OCI-LY1 (cell line): ENCODE measurements at regions not wholly inside any gene's neighbourhood (a gene's known extent, or its start where the extent isn't known, plus 50 kb on each side); places are given as distances from the start of the nearest gene placed in this dataset.

Experiments
- H2AFZ ChIP-seq: fragments of 200-600 bp; sonication (generic), shearing (Covaris generic); 2 replicates; pipeline ENCODE4 v1.6.0; 2014; ENCODE audit warnings: antibody characterized with exemption, mild to moderate bottlenecking, low read length
- H3F3A ChIP-seq: fragments of 200-600 bp; sonication (generic), shearing (Covaris generic); 2 replicates; pipeline ENCODE4 v1.6.0; 2014; ENCODE audit warnings: mild to moderate bottlenecking, antibody characterized with exemption, low read length, moderate library complexity; ENCODE audit not compliant: insufficient read depth
- H3K27ac ChIP-seq: fragments of 200-600 bp; sonication (generic); 2 replicates; pipeline ENCODE4 v1.5.1; 2014; ENCODE audit warnings: low read length, mixed run types, mild to moderate bottlenecking, low read depth; ENCODE audit not compliant: poor library complexity, severe bottlenecking
- H3K27me3 ChIP-seq: fragments of 200-600 bp; sonication (generic); 2 replicates; pipeline ENCODE4 v1.6.0; 2014; ENCODE audit warnings: antibody characterized with exemption, mild to moderate bottlenecking, low read length, moderate library complexity; ENCODE audit not compliant: insufficient read depth
- H3K36me3 ChIP-seq: fragments of 200-600 bp; sonication (generic); 2 replicates; pipeline ENCODE4 v1.6.1; 2014; ENCODE audit warnings: mild to moderate bottlenecking, antibody characterized with exemption, low read length, moderate library complexity, mixed read lengths; ENCODE audit not compliant: insufficient read depth
- H3K4me1 ChIP-seq: fragments of 200-600 bp; sonication (generic); 2 replicates; pipeline ENCODE4 v1.5.1; 2014; ENCODE audit warnings: mild to moderate bottlenecking, low read length, moderate library complexity; ENCODE audit not compliant: insufficient read depth, severe bottlenecking
- H3K4me2 ChIP-seq: fragments of 200-600 bp; sonication (generic), shearing (Covaris generic); 2 replicates; pipeline ENCODE4 v1.6.1; 2014; ENCODE audit warnings: low read length
- H3K4me3 ChIP-seq: fragments of 200-600 bp; sonication (generic); 2 replicates; pipeline ENCODE4 v1.5.1; 2014; ENCODE audit warnings: low read length, low read depth, mild to moderate bottlenecking, mixed read lengths; ENCODE audit not compliant: poor library complexity, severe bottlenecking
- H3K79me2 ChIP-seq: fragments of 200-600 bp; shearing (Covaris generic); 2 replicates; pipeline ENCODE4 v1.6.1; 2016; ENCODE audit warnings: mixed run types, low read length, mixed read lengths; ENCODE audit not compliant: insufficient read depth
- H3K9ac ChIP-seq: fragments of 200-600 bp; sonication (generic), shearing (Covaris generic); 2 replicates; pipeline ENCODE4 v1.6.1; 2014; ENCODE audit warnings: mild to moderate bottlenecking, low read length, mixed read lengths
- H3K9me2 ChIP-seq: fragments of 200-600 bp; sonication (generic), shearing (Covaris generic); 2 replicates; pipeline ENCODE4 v1.6.1; 2014; ENCODE audit warnings: low read depth, mild to moderate bottlenecking, low read length, mixed read lengths
- H3K9me3 ChIP-seq: fragments of 200-600 bp; shearing (Covaris generic); 2 replicates; pipeline ENCODE4 v1.6.1; 2014; ENCODE audit warnings: low read length, mixed read lengths
- H4K20me1 ChIP-seq: fragments of 200-600 bp; sonication (generic), shearing (Covaris generic); 2 replicates; pipeline ENCODE4 v1.6.0; 2016; ENCODE audit warnings: mild to moderate bottlenecking, low read length; ENCODE audit not compliant: insufficient read depth
- EZH2 ChIP-seq: fragments of 200-600 bp; sonication (generic), shearing (Covaris generic); IDR thresholded peaks from 2 replicates; pipeline ENCODE4 v1.8.0; 2017; ENCODE audit warnings: borderline replicate concordance, mixed run types, mild to moderate bottlenecking, antibody characterized with exemption, low read length, moderate library complexity, mixed read lengths
- TF ChIP-seq, protein P1 (sequence below): fragments of 200-600 bp; sonication (generic), shearing (Covaris generic); IDR thresholded peaks from 2 replicates; pipeline ENCODE4 v1.5.1; 2017; ENCODE audit warnings: mild to moderate bottlenecking, antibody characterized with exemption, low read length, moderate library complexity, mixed read lengths

DNA sequence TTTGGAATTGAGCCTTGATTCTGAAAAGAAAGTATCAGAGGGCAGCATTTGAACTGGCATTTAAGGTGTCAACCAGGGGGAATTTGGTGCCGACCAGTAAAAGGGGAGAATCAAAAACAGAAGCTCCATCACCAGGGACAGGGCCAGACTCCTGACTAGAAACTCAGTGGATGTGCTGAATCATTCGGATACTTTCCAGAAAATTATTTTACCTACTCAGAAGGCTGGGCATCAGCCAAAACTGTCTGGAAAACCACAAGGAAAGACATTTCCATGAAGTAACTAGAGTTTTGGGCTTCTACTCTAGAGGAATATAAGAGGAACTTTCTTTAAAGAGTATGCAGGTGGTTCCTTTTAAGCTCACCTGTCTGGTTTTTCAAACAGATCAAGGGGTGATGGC lies 756.6 kb downstream of the RNF144A start:
- no peak overlapping the region for H3K4me3 ChIP-seq
- no peaks in the 10 kb centered on the region for H3F3A ChIP-seq
- H2AFZ ChIP-seq: no peak overlapping the region
- no peaks in the 10 kb centered on the region for H3K4me1 ChIP-seq
- TF ChIP-seq, protein P1, sequence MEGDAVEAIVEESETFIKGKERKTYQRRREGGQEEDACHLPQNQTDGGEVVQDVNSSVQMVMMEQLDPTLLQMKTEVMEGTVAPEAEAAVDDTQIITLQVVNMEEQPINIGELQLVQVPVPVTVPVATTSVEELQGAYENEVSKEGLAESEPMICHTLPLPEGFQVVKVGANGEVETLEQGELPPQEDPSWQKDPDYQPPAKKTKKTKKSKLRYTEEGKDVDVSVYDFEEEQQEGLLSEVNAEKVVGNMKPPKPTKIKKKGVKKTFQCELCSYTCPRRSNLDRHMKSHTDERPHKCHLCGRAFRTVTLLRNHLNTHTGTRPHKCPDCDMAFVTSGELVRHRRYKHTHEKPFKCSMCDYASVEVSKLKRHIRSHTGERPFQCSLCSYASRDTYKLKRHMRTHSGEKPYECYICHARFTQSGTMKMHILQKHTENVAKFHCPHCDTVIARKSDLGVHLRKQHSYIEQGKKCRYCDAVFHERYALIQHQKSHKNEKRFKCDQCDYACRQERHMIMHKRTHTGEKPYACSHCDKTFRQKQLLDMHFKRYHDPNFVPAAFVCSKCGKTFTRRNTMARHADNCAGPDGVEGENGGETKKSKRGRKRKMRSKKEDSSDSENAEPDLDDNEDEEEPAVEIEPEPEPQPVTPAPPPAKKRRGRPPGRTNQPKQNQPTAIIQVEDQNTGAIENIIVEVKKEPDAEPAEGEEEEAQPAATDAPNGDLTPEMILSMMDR: no peak
- TF ChIP-seq EZH2: no peak
- H3K27me3 ChIP-seq: no peaks in the 10 kb centered on the region
- H3K9me3 ChIP-seq: no peaks in the 10 kb centered on the region
- H3K79me2 ChIP-seq: no peaks in the 10 kb centered on the region
- H3K4me2 ChIP-seq: no peak overlapping the region
- H4K20me1 ChIP-seq: no peaks in the 10 kb centered on the region
- H3K9me2 ChIP-seq: no peaks in the 10 kb centered on the region
- no peak overlapping the region for H3K9ac ChIP-seq
- no peak overlapping the region for H3K27ac ChIP-seq
- H3K36me3 ChIP-seq: no peaks in the 10 kb centered on the region

- Histone ChIP-seq H3K79me2 (no peaks in the 10 kb centered on the region), H3K4me1 (no peaks in the 10 kb centered on the region), H3K27ac (no peak overlapping the region), H4K20me1 (no peaks in the 10 kb centered on the region), H3K4me2 (no peak overlapping the region), H3K9ac (no peak overlapping the region), H3K9me2 (no peaks in the 10 kb centered on the region), H3F3A (no peaks in the 10 kb centered on the region), H3K9me3 (no peaks in the 10 kb centered on the region), H3K4me3 (no peak overlapping the region), H3K36me3 (no peaks in the 10 kb centered on the region), H2AFZ (no peak overlapping the region), H3K27me3 (no peaks in the 10 kb centered on the region)
- TF ChIP-seq, protein P1: no peak
- TF ChIP-seq EZH2: no peak
Observed at GRCh38 chr2:7674606-7675005, 757.4 kb downstream of the RNF144A start.

GRCh38 chr2:7676714-7677113 lies 759.5 kb downstream of the RNF144A start:
- no peak overlapping the region for H3K27ac ChIP-seq
- no peaks in the 10 kb centered on the region for H3K9me3 ChIP-seq
- no peaks in the 10 kb centered on the region for H3K9me2 ChIP-seq
- TF ChIP-seq, protein P1: no peak
- no peak for TF ChIP-seq EZH2
- no peaks in the 10 kb centered on the region for H3K36me3 ChIP-seq
- no peaks in the 10 kb centered on the region for H3K4me1 ChIP-seq
- no peaks in the 10 kb centered on the region for H4K20me1 ChIP-seq
- H3F3A ChIP-seq: no peaks in the 10 kb centered on the region
- H3K79me2 ChIP-seq: no peaks in the 10 kb centered on the region
- no peak overlapping the region for H3K4me3 ChIP-seq
- no peaks in the 10 kb centered on the region for H3K27me3 ChIP-seq
- no peak overlapping the region for H3K9ac ChIP-seq
- H2AFZ ChIP-seq: no peak overlapping the region
- H3K4me2 ChIP-seq: no peak overlapping the region
